ENCODE measurements at regions not wholly inside any gene's neighbourhood (a gene's known extent, or its start where the extent isn't known, plus 50 kb on each side); places are given as distances from the start of the nearest gene placed in this dataset.

DNA sequence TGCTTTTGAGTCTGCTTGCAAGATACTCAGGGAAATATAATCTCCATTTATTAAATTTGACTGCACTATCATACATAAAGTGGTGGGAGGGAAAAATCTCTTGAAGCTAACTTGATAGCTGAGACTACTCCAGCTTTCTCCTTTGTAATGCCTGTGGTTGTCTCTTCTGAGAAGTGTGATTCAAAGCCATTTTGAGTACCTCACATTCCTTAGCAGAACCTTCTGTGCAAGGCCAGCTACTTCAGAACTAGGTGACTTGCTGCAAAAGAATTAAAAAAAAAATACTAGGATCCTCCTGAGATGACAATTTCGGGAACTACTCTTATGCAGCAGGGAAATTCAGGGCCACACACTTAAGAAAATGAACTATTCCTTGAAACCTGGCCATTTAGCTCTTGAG is 294.8 kb downstream of the MDFIC start:
- TF ChIP-seq, protein P1, sequence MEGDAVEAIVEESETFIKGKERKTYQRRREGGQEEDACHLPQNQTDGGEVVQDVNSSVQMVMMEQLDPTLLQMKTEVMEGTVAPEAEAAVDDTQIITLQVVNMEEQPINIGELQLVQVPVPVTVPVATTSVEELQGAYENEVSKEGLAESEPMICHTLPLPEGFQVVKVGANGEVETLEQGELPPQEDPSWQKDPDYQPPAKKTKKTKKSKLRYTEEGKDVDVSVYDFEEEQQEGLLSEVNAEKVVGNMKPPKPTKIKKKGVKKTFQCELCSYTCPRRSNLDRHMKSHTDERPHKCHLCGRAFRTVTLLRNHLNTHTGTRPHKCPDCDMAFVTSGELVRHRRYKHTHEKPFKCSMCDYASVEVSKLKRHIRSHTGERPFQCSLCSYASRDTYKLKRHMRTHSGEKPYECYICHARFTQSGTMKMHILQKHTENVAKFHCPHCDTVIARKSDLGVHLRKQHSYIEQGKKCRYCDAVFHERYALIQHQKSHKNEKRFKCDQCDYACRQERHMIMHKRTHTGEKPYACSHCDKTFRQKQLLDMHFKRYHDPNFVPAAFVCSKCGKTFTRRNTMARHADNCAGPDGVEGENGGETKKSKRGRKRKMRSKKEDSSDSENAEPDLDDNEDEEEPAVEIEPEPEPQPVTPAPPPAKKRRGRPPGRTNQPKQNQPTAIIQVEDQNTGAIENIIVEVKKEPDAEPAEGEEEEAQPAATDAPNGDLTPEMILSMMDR (IDR thresholded peaks at IDR 0.05) = no peak
- TF ChIP-seq POLR2A (IDR thresholded peaks at IDR 0.05) = no peak

All from heart left ventricle (tissue), 13 donors.